ENCODE measurements at regions not wholly inside any gene's neighbourhood (a gene's known extent, or its start where the extent isn't known, plus 50 kb on each side); places are given as distances from the start of the nearest gene placed in this dataset.

DNA sequence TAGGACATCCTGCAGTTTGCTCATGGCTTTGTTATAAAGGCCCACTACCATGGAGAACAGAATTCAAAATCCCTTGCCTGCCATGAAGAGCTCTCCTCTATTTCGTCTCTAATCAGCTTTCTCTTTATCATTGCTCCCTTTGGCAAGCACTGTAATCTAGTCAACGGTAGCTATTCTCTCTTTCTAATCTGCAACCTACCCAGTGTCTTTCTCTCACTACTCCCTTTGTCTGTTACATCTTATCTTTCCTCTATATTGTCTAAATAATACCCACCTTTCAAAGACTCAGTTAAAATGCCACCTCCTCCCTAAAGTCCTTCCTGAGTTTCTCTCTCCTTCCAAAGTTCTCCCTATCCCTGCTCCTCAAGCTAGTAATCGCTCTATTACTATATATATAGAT lies 108.1 kb downstream of the FZD1 start:
- Histone ChIP-seq H3K4me3 (IDR thresholded peaks at IDR 0.05; ENCODE audit: insufficient read depth, low read depth, low read length) (no peak overlapping the region), H3K4me1 (ENCODE audit: low read depth, poor library complexity, severe bottlenecking) (no peaks in the 10 kb centered on the region), H3K27me3 (ENCODE audit: insufficient read depth, low read depth) (no peaks in the 10 kb centered on the region), H3K9ac (no peak overlapping the region), H4K20me1 (ENCODE audit: insufficient read depth) (no peaks in the 10 kb centered on the region), H3K27ac (no peak overlapping the region), H2AFZ (ENCODE audit: low read depth) (no peak overlapping the region), H3K4me2 (no peak overlapping the region), H3K36me3 (ENCODE audit: insufficient read depth) (no peaks in the 10 kb centered on the region), H3K79me2 (ENCODE audit: insufficient read depth, low read depth) (no peaks in the 10 kb centered on the region)
- TF ChIP-seq, protein P1, sequence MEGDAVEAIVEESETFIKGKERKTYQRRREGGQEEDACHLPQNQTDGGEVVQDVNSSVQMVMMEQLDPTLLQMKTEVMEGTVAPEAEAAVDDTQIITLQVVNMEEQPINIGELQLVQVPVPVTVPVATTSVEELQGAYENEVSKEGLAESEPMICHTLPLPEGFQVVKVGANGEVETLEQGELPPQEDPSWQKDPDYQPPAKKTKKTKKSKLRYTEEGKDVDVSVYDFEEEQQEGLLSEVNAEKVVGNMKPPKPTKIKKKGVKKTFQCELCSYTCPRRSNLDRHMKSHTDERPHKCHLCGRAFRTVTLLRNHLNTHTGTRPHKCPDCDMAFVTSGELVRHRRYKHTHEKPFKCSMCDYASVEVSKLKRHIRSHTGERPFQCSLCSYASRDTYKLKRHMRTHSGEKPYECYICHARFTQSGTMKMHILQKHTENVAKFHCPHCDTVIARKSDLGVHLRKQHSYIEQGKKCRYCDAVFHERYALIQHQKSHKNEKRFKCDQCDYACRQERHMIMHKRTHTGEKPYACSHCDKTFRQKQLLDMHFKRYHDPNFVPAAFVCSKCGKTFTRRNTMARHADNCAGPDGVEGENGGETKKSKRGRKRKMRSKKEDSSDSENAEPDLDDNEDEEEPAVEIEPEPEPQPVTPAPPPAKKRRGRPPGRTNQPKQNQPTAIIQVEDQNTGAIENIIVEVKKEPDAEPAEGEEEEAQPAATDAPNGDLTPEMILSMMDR (conservative IDR thresholded peaks at IDR 0.05; ENCODE audit: low read depth, low read length), result no peak

DNA sequence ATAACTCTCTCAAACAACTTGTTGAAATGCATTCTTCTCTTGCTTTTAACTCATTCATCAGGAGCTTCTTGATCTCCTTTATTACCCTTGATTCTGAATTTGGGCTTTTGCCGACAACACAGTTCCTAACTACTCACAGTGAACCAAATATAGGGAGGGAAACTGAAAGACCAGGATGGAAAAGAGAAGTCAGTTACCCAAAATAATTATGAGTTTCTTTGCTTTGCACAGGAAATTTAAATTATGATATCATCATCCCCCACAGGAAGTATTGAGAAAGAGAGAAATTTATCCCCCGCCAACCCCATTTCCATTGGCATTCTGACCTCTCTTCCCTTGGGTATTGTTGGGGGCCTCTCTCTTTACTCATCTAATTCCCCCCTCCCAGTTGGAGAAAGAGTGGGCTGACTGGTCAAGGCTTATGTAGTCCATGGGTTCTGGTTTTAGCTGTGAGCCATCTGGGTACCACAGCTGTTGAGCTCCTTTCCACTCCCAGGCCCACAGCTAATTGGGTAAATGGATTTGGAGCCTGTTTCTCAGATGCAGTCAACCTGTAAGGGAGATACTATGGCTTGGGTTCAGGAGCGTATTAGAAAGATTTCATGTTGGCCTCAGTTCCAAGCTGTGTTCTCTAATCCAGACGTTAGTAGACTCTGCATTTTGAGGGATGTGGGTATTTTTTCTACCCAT lies 109.0 kb downstream of the FZD1 start:
- TF ChIP-seq, protein P1 (conservative IDR thresholded peaks at IDR 0.05; ENCODE audit: low read depth, low read length), result no peak
- Histone ChIP-seq H3K79me2 (ENCODE audit: insufficient read depth, low read depth) (no peaks in the 10 kb centered on the region), H3K27me3 (ENCODE audit: insufficient read depth, low read depth) (no peaks in the 10 kb centered on the region), H3K4me1 (ENCODE audit: low read depth, poor library complexity, severe bottlenecking) (no peaks in the 10 kb centered on the region), H3K4me2 (no peak overlapping the region), H2AFZ (ENCODE audit: low read depth) (no peak overlapping the region), H3K9ac (no peak overlapping the region), H4K20me1 (ENCODE audit: insufficient read depth) (no peaks in the 10 kb centered on the region), H3K4me3 (IDR thresholded peaks at IDR 0.05; ENCODE audit: insufficient read depth, low read depth, low read length) (no peak overlapping the region), H3K27ac (no peak overlapping the region), H3K36me3 (ENCODE audit: insufficient read depth) (no peaks in the 10 kb centered on the region)

DNA sequence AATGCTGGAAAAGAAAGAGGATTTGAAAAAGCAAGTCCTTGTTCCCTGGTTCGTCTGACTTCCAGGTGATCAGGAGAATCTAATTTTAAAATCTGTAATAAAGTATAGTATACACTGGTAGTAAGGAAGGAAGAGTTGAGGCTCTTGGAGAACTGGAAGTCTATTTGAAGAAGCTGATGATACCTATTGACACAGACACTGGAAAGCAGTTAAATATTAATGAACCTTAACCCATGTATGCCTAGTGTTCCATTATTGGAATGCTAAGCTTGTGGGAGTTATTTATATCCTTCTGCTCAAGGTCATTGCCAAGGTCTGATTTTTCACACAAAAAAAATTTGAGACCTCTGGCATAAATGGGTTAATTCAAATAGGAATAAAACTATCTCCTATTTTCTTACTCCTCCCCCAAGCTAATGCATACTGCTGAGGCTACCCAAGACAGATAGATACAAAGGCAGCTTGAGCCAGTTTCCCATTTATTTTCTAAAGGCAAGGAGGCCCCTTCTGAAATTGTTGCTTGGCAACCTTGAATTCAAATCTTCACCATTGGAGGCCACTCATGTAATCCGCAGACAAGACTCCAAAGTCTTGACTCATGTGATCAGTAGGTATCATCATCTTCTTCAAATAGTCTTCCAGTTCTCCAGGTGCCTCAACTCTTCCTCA lies 110.2 kb downstream of the FZD1 start:
- H3K27ac ChIP-seq, result no peak overlapping the region
- H4K20me1 ChIP-seq (ENCODE audit: insufficient read depth), result no peaks in the 10 kb centered on the region
- no peaks in the 10 kb centered on the region for H3K4me1 ChIP-seq (ENCODE audit: low read depth, poor library complexity, severe bottlenecking)
- H3K4me3 ChIP-seq (IDR thresholded peaks at IDR 0.05; ENCODE audit: insufficient read depth, low read depth, low read length), result no peak overlapping the region
- H3K9ac ChIP-seq, result no peak overlapping the region
- H2AFZ ChIP-seq (ENCODE audit: low read depth), result no peak overlapping the region
- no peaks in the 10 kb centered on the region for H3K36me3 ChIP-seq (ENCODE audit: insufficient read depth)
- TF ChIP-seq, protein P1 (conservative IDR thresholded peaks at IDR 0.05; ENCODE audit: low read depth, low read length), result no peak
- no peaks in the 10 kb centered on the region for H3K79me2 ChIP-seq (ENCODE audit: insufficient read depth, low read depth)
- H3K27me3 ChIP-seq (ENCODE audit: insufficient read depth, low read depth), result no peaks in the 10 kb centered on the region
- H3K4me2 ChIP-seq, result no peak overlapping the region

DNA sequence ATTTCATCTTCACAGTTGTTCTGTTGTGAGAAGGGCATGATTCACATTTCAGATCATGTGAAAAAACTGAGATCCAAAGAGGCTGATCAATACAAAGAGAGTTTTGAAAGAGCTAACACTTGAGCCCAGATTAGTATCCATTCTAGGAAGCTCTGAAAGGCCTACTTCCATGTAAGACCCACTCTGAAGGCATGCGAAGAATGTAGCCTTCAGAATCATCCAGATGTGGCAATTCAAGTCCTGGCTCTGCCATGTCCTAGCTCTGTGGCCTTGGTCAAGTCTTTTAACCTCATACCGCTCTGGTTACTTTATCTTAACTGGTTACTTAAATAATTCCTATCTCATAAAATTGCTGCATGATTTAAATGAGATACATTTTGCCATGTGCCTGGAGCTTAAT lies 111.1 kb downstream of the FZD1 start:
- no peak overlapping the region for H3K27ac ChIP-seq
- no peak overlapping the region for H3K4me3 ChIP-seq (IDR thresholded peaks at IDR 0.05; ENCODE audit: insufficient read depth, low read depth, low read length)
- H3K4me2 ChIP-seq, result no peak overlapping the region
- no peak overlapping the region for H3K9ac ChIP-seq
- H3K36me3 ChIP-seq (ENCODE audit: insufficient read depth), result no peaks in the 10 kb centered on the region
- H3K79me2 ChIP-seq (ENCODE audit: insufficient read depth, low read depth), result no peaks in the 10 kb centered on the region
- TF ChIP-seq, protein P1 (conservative IDR thresholded peaks at IDR 0.05; ENCODE audit: low read depth, low read length), result no peak
- no peaks in the 10 kb centered on the region for H4K20me1 ChIP-seq (ENCODE audit: insufficient read depth)
- no peaks in the 10 kb centered on the region for H3K4me1 ChIP-seq (ENCODE audit: low read depth, poor library complexity, severe bottlenecking)
- no peak overlapping the region for H2AFZ ChIP-seq (ENCODE audit: low read depth)
- no peaks in the 10 kb centered on the region for H3K27me3 ChIP-seq (ENCODE audit: insufficient read depth, low read depth)

Data from KMS-11 (cell line).